Upper lobe of right lung (tissue), 1 donor: ENCODE measurements at regions not wholly inside any gene's neighbourhood (a gene's known extent, or its start where the extent isn't known, plus 50 kb on each side); places are given as distances from the start of the nearest gene placed in this dataset.
"Not testable (repeated sequence)": the region's sequence is repeated elsewhere in the genome, so short reads cannot be mapped to it uniquely, and the experiment has no call there.

Experiments
- ATAC-seq: fragments of 200-7000 bp; cut with Tn5 transposase; one replicate; pipeline ENCODE4 v1.9.1; 2020; ENCODE audit warnings: mild to moderate bottlenecking, moderate library complexity
- DNase-seq: peaks from one replicate; pipeline ENCODE4 v3.0.0-alpha.2; 2020
- H3K27ac ChIP-seq: fragments of 200-600 bp; one replicate; pipeline ENCODE4 v1.8.0; 2022
- H3K27me3 ChIP-seq: fragments of 200-600 bp; one replicate; pipeline ENCODE4 v1.8.0; 2022; ENCODE audit warnings: mild to moderate bottlenecking
- H3K36me3 ChIP-seq: fragments of 200-600 bp; one replicate; pipeline ENCODE4 v1.8.0; 2022
- H3K4me1 ChIP-seq: fragments of 200-600 bp; one replicate; pipeline ENCODE4 v1.8.0; 2022
- H3K4me3 ChIP-seq: fragments of 200-600 bp; one replicate; pipeline ENCODE4 v1.8.0; 2022; ENCODE audit warnings: mild to moderate bottlenecking
- H3K9me3 ChIP-seq: fragments of 200-600 bp; one replicate; pipeline ENCODE4 v1.8.0; 2022
- intact Hi-C: fragments of 100-400 bp; cut with DNase I; formaldehyde crosslinking; loops from one replicate; pipeline ENCODE4 v1.11.0; 2022
- TF ChIP-seq, protein P1 (sequence below): fragments of 200-600 bp; IDR thresholded peaks from one replicate; pipeline ENCODE4 v1.8.0; 2022; ENCODE audit warnings: antibody characterized with exemption
- donor health status: DM: no; HTN: yes; CAD: no; lungs with severe emphysema.

DNA sequence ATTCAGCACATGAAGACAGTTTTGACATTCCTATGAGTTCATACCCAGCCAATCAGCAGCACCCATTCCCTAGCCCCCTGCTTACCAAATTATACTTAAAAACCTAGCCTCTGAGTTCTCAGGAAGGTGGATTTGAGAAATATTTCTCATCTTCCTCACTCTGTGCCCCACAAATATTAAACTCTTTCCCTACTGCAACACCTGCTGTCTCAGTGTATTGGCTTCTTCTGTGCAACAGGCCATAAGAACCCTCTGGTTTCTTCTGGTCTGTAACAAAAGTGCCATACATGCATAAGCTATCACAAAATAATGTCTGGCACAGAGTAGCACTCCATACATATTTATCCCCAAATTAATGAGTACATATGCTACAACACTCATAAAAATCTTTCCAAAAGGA, 387.4 kb upstream of the CAMK1G start:
- H3K9me3 ChIP-seq = peaks cover 11% of the 10 kb centered on the region
- H3K4me1 ChIP-seq = no peaks in the 10 kb centered on the region
- H3K27ac ChIP-seq = no peak overlapping the region
- ATAC-seq = no peak
- H3K36me3 ChIP-seq = no peaks in the 10 kb centered on the region
- DNase-seq = no peak
- TF ChIP-seq, protein P1, sequence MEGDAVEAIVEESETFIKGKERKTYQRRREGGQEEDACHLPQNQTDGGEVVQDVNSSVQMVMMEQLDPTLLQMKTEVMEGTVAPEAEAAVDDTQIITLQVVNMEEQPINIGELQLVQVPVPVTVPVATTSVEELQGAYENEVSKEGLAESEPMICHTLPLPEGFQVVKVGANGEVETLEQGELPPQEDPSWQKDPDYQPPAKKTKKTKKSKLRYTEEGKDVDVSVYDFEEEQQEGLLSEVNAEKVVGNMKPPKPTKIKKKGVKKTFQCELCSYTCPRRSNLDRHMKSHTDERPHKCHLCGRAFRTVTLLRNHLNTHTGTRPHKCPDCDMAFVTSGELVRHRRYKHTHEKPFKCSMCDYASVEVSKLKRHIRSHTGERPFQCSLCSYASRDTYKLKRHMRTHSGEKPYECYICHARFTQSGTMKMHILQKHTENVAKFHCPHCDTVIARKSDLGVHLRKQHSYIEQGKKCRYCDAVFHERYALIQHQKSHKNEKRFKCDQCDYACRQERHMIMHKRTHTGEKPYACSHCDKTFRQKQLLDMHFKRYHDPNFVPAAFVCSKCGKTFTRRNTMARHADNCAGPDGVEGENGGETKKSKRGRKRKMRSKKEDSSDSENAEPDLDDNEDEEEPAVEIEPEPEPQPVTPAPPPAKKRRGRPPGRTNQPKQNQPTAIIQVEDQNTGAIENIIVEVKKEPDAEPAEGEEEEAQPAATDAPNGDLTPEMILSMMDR = no peak
- no peak overlapping the region for H3K4me3 ChIP-seq
- no peaks in the 10 kb centered on the region for H3K27me3 ChIP-seq
- intact Hi-C loops = no loop called here

DNA sequence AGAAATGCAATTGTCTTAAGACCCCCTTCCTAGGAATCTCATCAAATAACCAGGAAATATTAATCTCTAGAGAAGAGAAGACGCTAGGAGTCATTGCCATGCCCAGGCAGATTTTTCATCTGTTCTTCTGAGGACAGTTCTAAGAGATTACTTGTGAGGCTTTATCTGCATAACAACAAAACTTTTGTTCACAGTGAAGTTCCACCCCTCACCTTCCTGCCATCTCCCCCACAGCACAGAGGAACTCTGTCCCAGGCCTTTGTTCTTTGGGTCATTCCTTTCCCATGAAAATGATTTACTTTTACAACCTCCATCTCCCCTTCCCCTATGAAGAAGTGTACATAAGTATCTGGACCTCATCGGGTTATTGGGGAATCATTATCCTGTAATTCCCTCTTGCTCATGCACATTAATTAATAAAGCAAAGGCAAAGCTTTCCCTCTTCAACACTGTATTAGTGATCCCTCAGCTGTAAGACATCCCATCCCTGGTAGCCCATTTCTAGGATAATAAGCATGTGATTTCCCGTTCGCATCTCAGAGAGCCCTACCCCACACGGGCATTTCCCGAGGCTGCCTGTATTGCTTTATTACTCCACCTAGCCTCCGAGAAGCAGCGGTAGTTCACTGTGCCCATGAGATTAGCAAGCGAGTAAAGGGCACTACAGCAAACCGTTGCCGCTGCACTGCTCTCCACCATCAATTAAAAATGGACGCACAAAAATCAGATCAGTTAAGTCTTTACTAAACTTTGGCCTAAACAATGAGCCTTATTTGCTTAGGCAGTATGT, 384.4 kb upstream of the CAMK1G start:
- Histone ChIP-seq H3K9me3 (peaks cover 11% of the 10 kb centered on the region), H3K27me3 (no peaks in the 10 kb centered on the region), H3K4me3 (no peak overlapping the region), H3K27ac (no peak overlapping the region), H3K4me1 (no peaks in the 10 kb centered on the region), H3K36me3 (no peaks in the 10 kb centered on the region)
- intact Hi-C loops = no loop called here
- TF ChIP-seq, protein P1 = no peak
- ATAC-seq (no peak), DNase-seq (no peak)

DNA sequence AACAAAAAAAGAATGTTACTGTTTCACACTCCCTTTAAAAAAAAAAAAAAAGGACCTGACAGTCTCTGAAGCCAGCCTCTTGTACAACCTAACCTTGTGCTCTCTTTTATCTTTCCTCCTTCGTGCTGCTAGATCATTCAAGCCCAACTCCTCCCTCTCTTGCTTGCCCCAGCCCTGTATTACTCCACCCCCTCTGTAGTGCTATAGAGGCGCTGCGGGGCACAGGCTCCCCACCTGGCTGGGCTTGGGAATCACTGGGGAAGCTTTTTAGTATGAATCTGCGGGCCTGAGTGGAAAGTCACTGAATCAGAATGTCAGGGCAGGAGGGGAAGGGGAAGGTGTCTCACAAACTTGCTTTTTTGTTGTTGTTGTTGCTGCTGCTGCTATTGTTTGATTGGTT, 383.7 kb upstream of the CAMK1G start:
- intact Hi-C loops = no loop called here
- Histone ChIP-seq H3K4me3 (no peak overlapping the region), H3K27ac (no peak overlapping the region), H3K36me3 (no peaks in the 10 kb centered on the region), H3K27me3 (no peaks in the 10 kb centered on the region), H3K4me1 (no peaks in the 10 kb centered on the region), H3K9me3 (peaks cover 11% of the 10 kb centered on the region)
- ATAC-seq = no peak
- no peak for DNase-seq
- TF ChIP-seq, protein P1 = no peak

DNA sequence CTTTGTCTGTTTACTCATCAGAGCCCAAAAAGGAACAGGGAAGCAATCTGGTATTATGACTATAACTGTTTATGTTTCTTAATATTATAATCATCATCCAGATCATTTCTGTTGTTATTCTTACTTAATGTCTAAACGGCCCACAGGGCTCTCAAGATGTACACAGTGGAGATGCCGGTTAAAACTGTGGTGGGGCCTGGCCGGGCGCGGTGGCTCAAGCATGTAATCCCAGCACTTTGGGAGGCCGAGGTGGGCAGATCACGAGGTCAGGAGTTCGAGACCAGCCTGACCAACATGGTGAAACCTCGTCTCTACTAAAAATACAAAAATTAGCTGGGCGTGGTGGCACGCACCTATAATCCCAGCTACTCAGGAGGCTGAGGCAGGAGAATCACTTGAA, 381.2 kb upstream of the CAMK1G start:
- ATAC-seq, H3K36me3 ChIP-seq, H3K9me3 ChIP-seq, intact Hi-C loops, DNase-seq, H3K27me3 ChIP-seq, H3K4me3 ChIP-seq, H3K27ac ChIP-seq, H3K4me1 ChIP-seq: not testable (repeated sequence)

DNA sequence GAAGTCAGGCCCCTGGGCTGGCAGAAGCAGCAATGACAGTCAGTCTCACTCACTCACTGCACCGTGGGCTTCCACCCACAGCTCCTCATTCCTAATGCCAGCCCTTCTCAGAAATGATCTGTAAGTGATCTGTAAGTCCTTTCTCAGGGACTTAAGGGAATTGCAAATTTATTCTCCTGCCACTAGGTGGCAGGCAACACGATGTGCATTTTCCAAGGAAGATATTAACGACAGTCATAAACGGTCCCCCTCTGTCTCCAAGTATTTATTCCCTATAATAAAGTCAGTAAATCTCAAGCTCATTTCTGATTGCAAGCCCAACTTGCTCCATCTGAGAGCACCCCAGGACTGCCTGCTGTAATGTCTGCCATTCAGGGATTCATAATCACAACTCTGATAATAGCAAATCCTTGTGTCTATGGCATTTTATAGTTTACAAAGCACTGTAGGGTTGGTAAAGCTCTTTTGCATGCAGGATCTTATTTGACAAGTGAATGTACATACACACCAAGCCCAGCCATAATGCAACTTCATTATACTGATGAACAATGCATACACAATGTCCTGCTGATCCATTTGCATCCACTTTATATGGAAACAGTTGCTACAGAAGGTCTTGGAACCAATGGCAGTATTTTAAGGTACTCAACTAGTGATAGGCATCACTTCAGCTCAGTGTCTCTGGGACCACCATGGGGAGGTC, 380.5 kb upstream of the CAMK1G start:
- TF ChIP-seq, protein P1 = peak; percentile 75
- intact Hi-C loops = no loop called here
- peaks cover 9% of the 10 kb centered on the region for H3K4me1 ChIP-seq
- no peaks in the 10 kb centered on the region for H3K27me3 ChIP-seq
- no peak overlapping the region for H3K27ac ChIP-seq
- no peak overlapping the region for H3K4me3 ChIP-seq
- H3K36me3 ChIP-seq = no peaks in the 10 kb centered on the region
- ATAC-seq = peak; percentile 44
- H3K9me3 ChIP-seq = no peaks in the 10 kb centered on the region
- no peak for DNase-seq

DNA sequence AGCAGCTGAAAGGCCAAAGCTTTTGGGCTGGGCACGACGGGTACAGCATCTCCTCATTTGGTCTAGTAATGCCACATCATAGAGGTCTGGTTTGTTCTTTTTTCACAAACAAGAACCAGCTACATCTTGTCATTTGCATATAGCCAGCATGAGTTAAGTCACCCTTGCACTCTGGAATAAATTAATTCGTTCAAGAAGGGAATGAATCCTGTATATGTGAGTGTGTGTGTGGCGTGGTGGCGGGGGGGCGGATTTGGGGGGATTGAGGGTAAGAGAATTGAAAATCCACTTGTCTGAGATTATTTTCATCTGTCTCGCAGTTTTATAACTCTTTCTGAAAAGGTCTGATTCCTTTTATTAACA, 380.0 kb upstream of the CAMK1G start:
- ATAC-seq (no peak), DNase-seq (no peak)
- Histone ChIP-seq H3K27ac (no peak overlapping the region), H3K4me3 (no peak overlapping the region), H3K36me3 (no peaks in the 10 kb centered on the region), H3K4me1 (peaks cover 12% of the 10 kb centered on the region), H3K9me3 (no peaks in the 10 kb centered on the region), H3K27me3 (peaks cover 3% of the 10 kb centered on the region)
- intact Hi-C loops = no loop called here
- TF ChIP-seq, protein P1 = no peak
